ENCODE measurements at regions not wholly inside any gene's neighbourhood (a gene's known extent, or its start where the extent isn't known, plus 50 kb on each side); places are given as distances from the start of the nearest gene placed in this dataset.
A peak's percentile ranks its signal among the peaks of the same experiment; 100 is the strongest.

DNA sequence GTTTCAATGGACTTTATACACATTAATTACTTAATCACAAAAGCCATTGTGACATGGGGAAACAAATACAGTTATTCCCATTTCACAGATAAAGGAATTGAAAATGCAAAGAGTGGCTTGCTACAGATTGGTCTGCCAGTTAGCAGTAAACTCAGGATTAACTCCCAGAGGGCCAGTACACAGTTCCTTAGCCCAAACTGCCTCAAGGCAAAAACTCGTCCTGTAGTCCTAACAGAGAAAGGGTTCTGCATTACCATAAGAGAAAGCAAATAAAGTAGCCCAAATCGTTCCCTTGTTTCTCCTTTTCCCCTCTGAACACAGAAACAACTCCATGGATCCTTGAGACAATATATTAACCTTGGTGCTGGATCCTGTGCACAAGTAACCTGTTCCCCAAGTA lies 274.4 kb downstream of the LRIG3 start:
- H3K9me3 ChIP-seq: no peaks in the 10 kb centered on the region
- H3K4me3 ChIP-seq: no peak overlapping the region
- no peak for DNase-seq (ENCODE audit: low spot score in 2 of 2)
- no peaks in the 10 kb centered on the region for H3K4me1 ChIP-seq
- no peak overlapping the region for H3K27ac ChIP-seq
- intact Hi-C loops (cut with DNase I): no loop called here
- H3K27me3 ChIP-seq: no peaks in the 10 kb centered on the region
- no peaks in the 10 kb centered on the region for H3K36me3 ChIP-seq
- TF ChIP-seq, protein P1, sequence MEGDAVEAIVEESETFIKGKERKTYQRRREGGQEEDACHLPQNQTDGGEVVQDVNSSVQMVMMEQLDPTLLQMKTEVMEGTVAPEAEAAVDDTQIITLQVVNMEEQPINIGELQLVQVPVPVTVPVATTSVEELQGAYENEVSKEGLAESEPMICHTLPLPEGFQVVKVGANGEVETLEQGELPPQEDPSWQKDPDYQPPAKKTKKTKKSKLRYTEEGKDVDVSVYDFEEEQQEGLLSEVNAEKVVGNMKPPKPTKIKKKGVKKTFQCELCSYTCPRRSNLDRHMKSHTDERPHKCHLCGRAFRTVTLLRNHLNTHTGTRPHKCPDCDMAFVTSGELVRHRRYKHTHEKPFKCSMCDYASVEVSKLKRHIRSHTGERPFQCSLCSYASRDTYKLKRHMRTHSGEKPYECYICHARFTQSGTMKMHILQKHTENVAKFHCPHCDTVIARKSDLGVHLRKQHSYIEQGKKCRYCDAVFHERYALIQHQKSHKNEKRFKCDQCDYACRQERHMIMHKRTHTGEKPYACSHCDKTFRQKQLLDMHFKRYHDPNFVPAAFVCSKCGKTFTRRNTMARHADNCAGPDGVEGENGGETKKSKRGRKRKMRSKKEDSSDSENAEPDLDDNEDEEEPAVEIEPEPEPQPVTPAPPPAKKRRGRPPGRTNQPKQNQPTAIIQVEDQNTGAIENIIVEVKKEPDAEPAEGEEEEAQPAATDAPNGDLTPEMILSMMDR (IDR thresholded peaks at IDR 0.05): no peak

DNA sequence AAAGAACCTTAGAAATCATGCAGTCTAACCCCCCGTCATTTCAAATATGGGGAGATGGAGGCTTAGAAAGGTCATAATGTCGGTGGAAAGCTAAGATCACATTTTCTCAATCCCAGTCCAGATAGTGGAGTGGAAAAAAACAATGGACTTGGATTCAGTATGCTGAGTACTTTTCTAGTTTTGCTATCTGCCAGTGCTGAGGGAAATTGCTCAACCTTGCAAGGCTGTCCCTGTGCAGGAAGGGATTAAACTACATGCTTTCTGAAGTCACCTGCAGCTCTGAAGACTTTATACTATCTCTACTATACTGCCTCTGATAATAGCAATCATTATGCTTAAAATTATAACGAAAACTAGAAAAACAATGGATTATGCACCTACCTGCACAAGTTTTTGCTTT lies 272.8 kb downstream of the LRIG3 start:
- TF ChIP-seq, protein P1 (IDR thresholded peaks at IDR 0.05): no peak
- H3K4me1 ChIP-seq: no peaks in the 10 kb centered on the region

DNA sequence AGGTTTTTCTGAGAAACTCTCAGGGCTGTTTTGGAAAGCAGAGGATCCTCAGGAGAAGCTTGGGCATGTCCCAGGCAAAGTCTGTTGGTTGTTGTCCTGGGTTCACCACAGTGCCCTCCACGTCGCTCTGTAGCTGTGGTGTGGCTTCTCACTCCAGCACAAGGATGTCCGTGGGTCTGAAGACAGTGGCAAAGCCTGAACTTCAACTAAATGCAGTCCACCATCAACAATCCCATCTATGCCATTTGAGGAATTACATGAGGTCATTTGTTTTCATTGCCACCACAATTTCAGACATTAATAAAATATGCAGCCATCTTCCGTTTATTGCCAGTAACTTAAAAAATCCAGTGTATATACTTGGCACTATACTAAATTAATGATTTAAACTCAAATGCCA lies 272.1 kb downstream of the LRIG3 start:
- no peaks in the 10 kb centered on the region for H3K27me3 ChIP-seq
- H3K4me1 ChIP-seq: no peaks in the 10 kb centered on the region
- no peak for DNase-seq (ENCODE audit: low spot score in 2 of 2)
- TF ChIP-seq, protein P1 (IDR thresholded peaks at IDR 0.05): no peak
- H3K4me3 ChIP-seq: peak overlapping the region; percentile 20 to 32
- no peak overlapping the region for H3K27ac ChIP-seq
- H3K36me3 ChIP-seq: no peaks in the 10 kb centered on the region
- H3K9me3 ChIP-seq: no peaks in the 10 kb centered on the region
- intact Hi-C loops (cut with DNase I): no loop called here

More for the DNA sequence above, 272.8 kb downstream of the LRIG3 start:
- intact Hi-C loops (cut with DNase I): no loop called here
- no peaks in the 10 kb centered on the region for H3K27me3 ChIP-seq
- no peak overlapping the region for H3K27ac ChIP-seq
- no peaks in the 10 kb centered on the region for H3K9me3 ChIP-seq
- no peak for DNase-seq (ENCODE audit: low spot score in 2 of 2)
- no peaks in the 10 kb centered on the region for H3K36me3 ChIP-seq
- peak overlapping the region in 1 of 2 donors; percentile 32 for H3K4me3 ChIP-seq

GRCh38 chr12:58651850-58652249 lies 268.5 kb downstream of the LRIG3 start:
- no peak for DNase-seq (ENCODE audit: low spot score in 2 of 2)
- no peak overlapping the region for H3K4me3 ChIP-seq
- H3K4me1 ChIP-seq: no peaks in the 10 kb centered on the region
- H3K27ac ChIP-seq: no peak overlapping the region
- H3K27me3 ChIP-seq: no peaks in the 10 kb centered on the region
- H3K36me3 ChIP-seq: no peaks in the 10 kb centered on the region
- intact Hi-C loops (cut with DNase I): no loop called here
- TF ChIP-seq, protein P1 (IDR thresholded peaks at IDR 0.05): no peak
- no peaks in the 10 kb centered on the region for H3K9me3 ChIP-seq

DNA sequence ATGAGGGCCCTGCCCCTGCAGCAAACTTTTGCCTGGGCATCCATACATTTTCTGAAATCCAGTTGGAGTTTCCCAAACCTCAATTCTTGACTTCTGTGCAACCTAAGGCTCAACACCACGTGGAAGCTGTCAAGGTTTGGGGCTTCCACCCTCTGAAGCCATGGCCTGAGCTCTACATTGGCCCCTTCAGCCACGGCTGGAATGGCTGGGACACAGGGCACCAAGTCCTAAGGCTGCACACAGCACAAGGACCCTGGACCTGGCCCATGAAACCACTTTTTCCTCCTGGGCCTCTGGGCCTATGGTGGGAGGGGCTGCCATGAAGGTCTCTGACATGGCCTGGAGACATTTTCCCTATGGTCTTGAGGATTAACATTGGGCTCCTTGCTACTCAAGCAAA lies 266.3 kb downstream of the LRIG3 start:
- no peak for DNase-seq (ENCODE audit: low spot score in 2 of 2)
- no peaks in the 10 kb centered on the region for H3K9me3 ChIP-seq
- no peaks in the 10 kb centered on the region for H3K4me1 ChIP-seq
- no peak overlapping the region for H3K27ac ChIP-seq
- H3K27me3 ChIP-seq: no peaks in the 10 kb centered on the region
- H3K4me3 ChIP-seq: no peak overlapping the region
- TF ChIP-seq, protein P1 (IDR thresholded peaks at IDR 0.05): no peak
- intact Hi-C loops (cut with DNase I): no loop called here
- H3K36me3 ChIP-seq: no peaks in the 10 kb centered on the region

GRCh38 chr12:58655375-58655774 lies 264.9 kb downstream of the LRIG3 start:
- no peaks in the 10 kb centered on the region for H3K9me3 ChIP-seq
- TF ChIP-seq, protein P1 (IDR thresholded peaks at IDR 0.05): no peak
- no peak overlapping the region for H3K4me3 ChIP-seq
- intact Hi-C loops (cut with DNase I): no loop called here
- H3K27me3 ChIP-seq: no peaks in the 10 kb centered on the region
- H3K4me1 ChIP-seq: no peaks in the 10 kb centered on the region
- no peak for DNase-seq (ENCODE audit: low spot score in 2 of 2)
- no peak overlapping the region for H3K27ac ChIP-seq
- no peaks in the 10 kb centered on the region for H3K36me3 ChIP-seq
